Suppressor macrophage treated with lipopolysaccharide for 1 hour (primary cell): ENCODE measurements at regions not wholly inside any gene's neighbourhood (a gene's known extent, or its start where the extent isn't known, plus 50 kb on each side); places are given as distances from the start of the nearest gene placed in this dataset.
A peak's percentile ranks its signal among the peaks of the same experiment; 100 is the strongest.

Experiments
- DNase-seq, 3 donors: peaks; one replicate each; pipeline ENCODE4 v3.0.0-alpha.2; 2020 to 2022

GRCh38 chr10:125334545-125334944, 174.2 kb upstream of the CTBP2 start:
- no peak for DNase-seq

GRCh38 chr10:125333769-125334168, 173.4 kb upstream of the CTBP2 start:
- no peak for DNase-seq

GRCh38 chr10:125333209-125333591, 172.8 kb upstream of the CTBP2 start:
- DNase-seq = no peak

GRCh38 chr10:125332548-125333208, 172.3 kb upstream of the CTBP2 start:
- no peak for DNase-seq

GRCh38 chr10:125331056-125331455, 170.7 kb upstream of the CTBP2 start:
- no peak for DNase-seq

- DNase-seq = no peak
Observed at GRCh38 chr10:125329056-125329455, 168.7 kb upstream of the CTBP2 start.

GRCh38 chr10:125325326-125325725, 165.0 kb upstream of the CTBP2 start:
- no peak for DNase-seq

- no peak for DNase-seq
Observed at GRCh38 chr10:125316436-125316835, 156.1 kb upstream of the CTBP2 start.

GRCh38 chr10:125300937-125301336, 140.6 kb upstream of the CTBP2 start:
- no peak for DNase-seq

GRCh38 chr10:125299461-125299860, 139.1 kb upstream of the CTBP2 start:
- no peak for DNase-seq

GRCh38 chr10:125296598-125296997, 136.2 kb upstream of the CTBP2 start:
- no peak for DNase-seq

- no peak for DNase-seq
Observed at GRCh38 chr10:125294109-125294508, 133.7 kb upstream of the CTBP2 start.

- DNase-seq = no peak
Observed at GRCh38 chr10:125291836-125292235, 131.5 kb upstream of the CTBP2 start.

- no peak for DNase-seq
Observed at GRCh38 chr10:125289461-125289860, 129.1 kb upstream of the CTBP2 start.

- no peak for DNase-seq
Observed at GRCh38 chr10:125284875-125285597, 124.7 kb upstream of the CTBP2 start.

- DNase-seq = no peak
Observed at GRCh38 chr10:125283836-125284614, 123.7 kb upstream of the CTBP2 start.

GRCh38 chr10:125283191-125283835, 123.0 kb upstream of the CTBP2 start:
- peak; percentile 14 to 22 (median 19) for DNase-seq

GRCh38 chr10:125281091-125281490, 120.7 kb upstream of the CTBP2 start:
- no peak for DNase-seq

- DNase-seq = no peak
Observed at GRCh38 chr10:125276133-125276532, 115.8 kb upstream of the CTBP2 start.

- DNase-seq = no peak
Observed at GRCh38 chr10:125274961-125275360, 114.6 kb upstream of the CTBP2 start.

GRCh38 chr10:125273023-125273422, 112.7 kb upstream of the CTBP2 start:
- no peak for DNase-seq

- no peak for DNase-seq
Observed at GRCh38 chr10:125269716-125270115, 109.4 kb upstream of the CTBP2 start.

- no peak for DNase-seq
Observed at GRCh38 chr10:125266966-125267365, 106.6 kb upstream of the CTBP2 start.
